K562 (cell line): ENCODE measurements at regions not wholly inside any gene's neighbourhood (a gene's known extent, or its start where the extent isn't known, plus 50 kb on each side); places are given as distances from the start of the nearest gene placed in this dataset.

ENCODE experiments used
- CEBPG ChIP-seq, 3 experiments: fragments of 200-800 bp in 1 of 3; sonication (Bioruptor generic) in 1 of 3; sonication (generic) in 1 of 3; formaldehyde crosslinking in 1 of 3; IDR thresholded peaks in 2 of 3; conservative IDR thresholded peaks in 1 of 3; 2 replicates each; pipeline versions ENCODE4 v1.6.1 to v1.8.0; 2016 to 2022; ENCODE audit warnings: missing compliant biosample characterization in 2 of 3, missing genetic modification characterization in 2 of 3, mild to moderate bottlenecking in 1 of 3, missing genetic modification reagents in 1 of 3
- MAZ ChIP-seq, 2 experiments: fragments of 450-650 bp in 1 of 2; sonication (generic) in 1 of 2; formaldehyde crosslinking; IDR thresholded peaks in 1 of 2; conservative IDR thresholded peaks in 1 of 2; 2 replicates each; pipeline versions ENCODE4 v1.4.0 to v1.5.0; 2020; ENCODE audit warnings: mild to moderate bottlenecking in 1 of 2, missing genetic modification reagents in 1 of 2
- POLR2A ChIP-seq: fragments of 450-650 bp; conservative IDR thresholded peaks from 2 replicates; pipeline ENCODE4 v1.6.1; 2016
- SMC3 ChIP-seq: conservative IDR thresholded peaks from 2 replicates; pipeline ENCODE4 v1.6.1; 2011; ENCODE audit warnings: low read depth, low read length, improper control_type of control experiment; ENCODE audit not compliant: insufficient read depth
- ZNF655 ChIP-seq: fragments of 250-450 bp; sonication (Bioruptor Pico); IDR thresholded peaks from 2 replicates; pipeline ENCODE4 v1.5.0; 2021

- TF ChIP-seq CEBPG (CRISPR knock-in tag; IDR thresholded peaks at IDR 0.05) (no peak), CEBPG (tag; conservative IDR thresholded peaks at IDR 0.05 in 1 of 2, IDR thresholded peaks at IDR 0.05 in 1 of 2) (no peak), MAZ (CRISPR knock-in tag; conservative IDR thresholded peaks at IDR 0.05 in 1 of 2, IDR thresholded peaks at IDR 0.05 in 1 of 2) (no peak), POLR2A (no peak), SMC3 (no peak), ZNF655 (CRISPR knock-in tag) (no peak)
Measured at GRCh38 chr18:40606996-40607395, 1348.0 kb upstream of the PIK3C3 start.
